K562 (cell line): ENCODE measurements at regions not wholly inside any gene's neighbourhood (a gene's known extent, or its start where the extent isn't known, plus 50 kb on each side); places are given as distances from the start of the nearest gene placed in this dataset.
A peak's percentile ranks its signal among the peaks of the same experiment; 100 is the strongest.

Experiments
- ATAC-seq: fragments of 200-7000 bp; cut with Tn5 transposase; 3 replicates; pipeline ENCODE4 v1.9.1; 2020; ENCODE audit warnings: moderate library complexity
- BruUV-seq: library from RNA; stranded (reverse); fragments of 400-500 nt; replicated peaks from 2 replicates; lab custom pipeline; 2021; lab: Mats Ljungman, UMichigan
- CTCF ChIA-PET: fragments of 300-600 bp; formaldehyde crosslinking; extraction: SDS; loops from one replicate; lab custom pipeline; 2021; ENCODE audit warnings: low intra/inter-chr PET ratio; lab: Yijun Ruan, JAX
- POLR2A ChIA-PET: fragments of 300-600, 350-650 bp; sonication (Branson Sonifier 250); formaldehyde crosslinking; extraction: SDS; loops from one replicate; lab custom pipeline; 2021; ENCODE audit warnings: antibody characterized with exemption, inconsistent platforms; lab: Yijun Ruan, JAX
- DNase-seq, 4 experiments: peaks; one replicate each; pipeline versions ENCODE4 v3.0.0 to v3.0.0-alpha.2; 2011 to 2018; ENCODE audit warnings: low spot score in 3 of 4, mixed read lengths in 3 of 4; ENCODE audit errors: extremely low read depth in 1 of 4
- FAIRE-seq: peaks from 2 replicates; lab custom pipeline; 2011; peaks lifted over from hg19 to GRCh38; lab: Jason Lieb, UNC
- H2AFZ ChIP-seq: 2 replicates; pipeline ENCODE4 v1.6.0; 2011; ENCODE audit warnings: low read depth, low read length, control low read depth, inconsistent platforms
- H3K27ac ChIP-seq: fragments of 200-600 bp; 3 replicates; pipeline ENCODE4 v1.8.0; 2011; ENCODE audit warnings: low read depth, mild to moderate bottlenecking, control low read depth, inconsistent platforms, low read length, moderate library complexity, mixed read lengths; ENCODE audit errors: extremely low read depth
- H3K27me3 ChIP-seq, 2 experiments: fragments of 300-600 bp in 1 of 2; 2 replicates in 1 of 2; 3 replicates in 1 of 2; pipeline versions ENCODE4 v1.6.0 to v1.8.0; 2011; ENCODE audit warnings: inconsistent platforms in 2 of 2, low read length in 2 of 2, mild to moderate bottlenecking in 1 of 2, mixed read lengths in 1 of 2, moderate library complexity in 1 of 2; ENCODE audit not compliant: control insufficient read depth in 2 of 2, insufficient read depth in 2 of 2
- H3K36me3 ChIP-seq: fragments of 300-600 bp; 3 replicates; pipeline ENCODE4 v1.8.0; 2011; ENCODE audit warnings: mild to moderate bottlenecking, low read length, inconsistent platforms; ENCODE audit not compliant: control insufficient read depth, insufficient read depth
- H3K4me1 ChIP-seq, 2 experiments: fragments of 200-600 bp in 1 of 2; replicated peaks in 1 of 2; 2 replicates in 1 of 2; 3 replicates in 1 of 2; pipeline versions ENCODE4 v1.5.1 to v1.8.0; 2011; ENCODE audit warnings: inconsistent platforms in 2 of 2, low read length in 2 of 2, mild to moderate bottlenecking in 1 of 2, mixed read lengths in 1 of 2, moderate library complexity in 1 of 2; ENCODE audit not compliant: control insufficient read depth in 2 of 2, insufficient read depth in 2 of 2
- H3K4me2 ChIP-seq: 2 replicates; pipeline ENCODE4 v1.6.1; 2011; ENCODE audit warnings: low read length, control low read depth, inconsistent platforms, mixed read lengths; ENCODE audit not compliant: insufficient read depth
- H3K4me3 ChIP-seq: fragments of 200-600 bp; sonication (generic), shearing (Covaris generic); 2 replicates; pipeline ENCODE4 v1.5.1; 2016; ENCODE audit warnings: control low read depth, inconsistent platforms
- H3K79me2 ChIP-seq: fragments of 200-600 bp; 3 replicates; pipeline ENCODE4 v1.8.0; 2011; ENCODE audit warnings: low read length, inconsistent platforms; ENCODE audit not compliant: control insufficient read depth, insufficient read depth
- H3K9ac ChIP-seq, 2 experiments: 2 replicates each; pipeline versions ENCODE4 v1.6.0 to v1.6.1; 2011; ENCODE audit warnings: low read depth in 2 of 2, low read length in 2 of 2, control low read depth in 1 of 2, inconsistent platforms in 1 of 2, mild to moderate bottlenecking in 1 of 2, mixed read lengths in 1 of 2; ENCODE audit not compliant: insufficient read depth in 1 of 2
- H3K9me1 ChIP-seq: one replicate; pipeline ENCODE4 v1.6.0; 2011; ENCODE audit warnings: inconsistent platforms, mild to moderate bottlenecking, low read length, moderate library complexity; ENCODE audit not compliant: control insufficient read depth, insufficient read depth
- H3K9me3 ChIP-seq: replicated peaks from 2 replicates; pipeline ENCODE4 v1.5.1; 2011; ENCODE audit warnings: low read depth, low read length, inconsistent platforms; ENCODE audit not compliant: control insufficient read depth, insufficient read depth
- H4K20me1 ChIP-seq: replicated peaks from 2 replicates; pipeline ENCODE4 v1.6.1; 2011; ENCODE audit warnings: low read length, inconsistent platforms, mixed read lengths; ENCODE audit not compliant: control insufficient read depth, insufficient read depth
- ARHGAP35 ChIP-seq: fragments of 450-650 bp; IDR thresholded peaks from 2 replicates; pipeline ENCODE4 v1.6.1; 2018; ENCODE audit not compliant: partially characterized antibody
- C11orf30 ChIP-seq: fragments of 450-650 bp; IDR thresholded peaks from 2 replicates; pipeline ENCODE4 v1.6.1; 2016; ENCODE audit warnings: low read depth, mild to moderate bottlenecking
- GATAD2B ChIP-seq: fragments of 450-650 bp; IDR thresholded peaks from 2 replicates; pipeline ENCODE4 v1.6.1; 2017; ENCODE audit warnings: mild to moderate bottlenecking, borderline replicate concordance
- NFIC ChIP-seq: fragments of 450-650 bp; IDR thresholded peaks from 2 replicates; pipeline ENCODE4 v1.6.1; 2017; ENCODE audit warnings: mild to moderate bottlenecking, inconsistent platforms
- RBM39 ChIP-seq: fragments of 200-400 bp; formaldehyde crosslinking; optimal IDR thresholded peaks from 2 replicates; pipeline ENCODE3; 2018; ENCODE audit warnings: low read depth, low read length
- SFPQ ChIP-seq: fragments of 200-400 bp; formaldehyde crosslinking; IDR thresholded peaks from 2 replicates; pipeline ENCODE4 v1.6.1; 2017; ENCODE audit warnings: mild to moderate bottlenecking, low read depth, low read length, moderate library complexity
- ZNF316 ChIP-seq: fragments of 450-650 bp; IDR thresholded peaks from 2 replicates; pipeline ENCODE4 v1.6.1; 2016
- WGBS: fragments of 100-300 bp; shearing (Covaris generic); methylation state at CpG from one replicate; pipeline ENCODE4 v1.1.6; 2016; ENCODE audit warnings: low coverage, mixed read lengths; ENCODE audit not compliant: insufficient coverage; ENCODE audit errors: missing lambda C conversion rate; 5-methylcytosine and 5-hydroxymethylcytosine counted together
- in situ Hi-C: fragments of 300-500 bp; cut with MboI; formaldehyde crosslinking; loops from 4 replicates; pipeline ENCODE4 v1.15.0; 2018; ENCODE audit warnings: inconsistent platforms, mixed read lengths
- intact Hi-C: fragments of 100-400 bp; cut with micrococcal nuclease; formaldehyde crosslinking; loops from 2 replicates; pipeline ENCODE4 v1.14.2; 2022

- ATAC-seq = no peak
- in situ Hi-C loops = no loop called here
- no peak for FAIRE-seq
- intact Hi-C loops = no loop called here
- no peak overlapping the region for H3K4me3 ChIP-seq
- no peak for DNase-seq
- H3K9me1 ChIP-seq = no peaks in the 10 kb centered on the region
- no peaks in the 10 kb centered on the region for H3K27me3 ChIP-seq
- no peaks in the 10 kb centered on the region for H3K9me3 ChIP-seq
- H3K27ac ChIP-seq = no peak overlapping the region
- no peaks in the 10 kb centered on the region for H3K79me2 ChIP-seq
- H2AFZ ChIP-seq = no peak overlapping the region
- ChIA-PET POLR2A (no interaction called here), CTCF (no interaction called here)
- H4K20me1 ChIP-seq = no peaks in the 10 kb centered on the region
- no peak overlapping the region for H3K4me2 ChIP-seq
- no TSS peak for BruUV-seq
- no peak overlapping the region for H3K9ac ChIP-seq
- TF ChIP-seq C11orf30 (peak; percentile 35; the same call in 1 of the 2 replicates), NFIC (no peak), RBM39 (no peak), ARHGAP35 (no peak), SFPQ (no peak), GATAD2B (no peak), ZNF316 (peak; percentile 69)
- WGBS = 0% methylated on average over 1 of the region's 1 CpG
- no peaks in the 10 kb centered on the region for H3K4me1 ChIP-seq
- H3K36me3 ChIP-seq = no peaks in the 10 kb centered on the region
Observed at GRCh38 chr16:31674686-31675085, 147.0 kb downstream of the AHSP start.
